Trophoblast cell (in vitro differentiated cells and primary cell): ENCODE measurements at regions not wholly inside any gene's neighbourhood (a gene's known extent, or its start where the extent isn't known, plus 50 kb on each side); places are given as distances from the start of the nearest gene placed in this dataset.

Experiments used
- DNase-seq, 2 donors: peaks; one replicate each; pipeline ENCODE4 v3.0.0-alpha.2; 2016
- H2AFZ ChIP-seq: 2 replicates; pipeline ENCODE4 v1.6.1; 2013; ENCODE audit warnings: low read length, moderate library complexity, mild to moderate bottlenecking; ENCODE audit not compliant: insufficient read depth, poor library complexity
- H2AK5ac ChIP-seq: 2 replicates; pipeline ENCODE4 v1.6.1; 2013; ENCODE audit warnings: mild to moderate bottlenecking, low read length
- H2BK120ac ChIP-seq: 2 replicates; pipeline ENCODE4 v1.6.1; 2013; ENCODE audit warnings: low read length, mild to moderate bottlenecking, moderate library complexity; ENCODE audit not compliant: insufficient read depth, poor library complexity
- H2BK12ac ChIP-seq: 2 replicates; pipeline ENCODE4 v1.6.1; 2013; ENCODE audit warnings: mild to moderate bottlenecking, low read length, moderate library complexity
- H2BK5ac ChIP-seq: 2 replicates; pipeline ENCODE4 v1.6.1; 2013; ENCODE audit warnings: low read length, low read depth, moderate library complexity, mild to moderate bottlenecking; ENCODE audit not compliant: poor library complexity
- H3K14ac ChIP-seq: 2 replicates; pipeline ENCODE4 v1.6.1; 2013; ENCODE audit warnings: mild to moderate bottlenecking, low read length
- H3K18ac ChIP-seq: 2 replicates; pipeline ENCODE4 v1.6.1; 2013; ENCODE audit warnings: mild to moderate bottlenecking, low read length
- H3K23ac ChIP-seq: 2 replicates; pipeline ENCODE4 v1.6.1; 2013; ENCODE audit warnings: low read length
- H3K27ac ChIP-seq: 2 replicates; pipeline ENCODE4 v1.5.1; 2013; ENCODE audit warnings: low read depth, mild to moderate bottlenecking, inconsistent platforms, low read length, moderate library complexity
- H3K27me3 ChIP-seq: 2 replicates; pipeline ENCODE4 v1.6.1; 2013; ENCODE audit warnings: inconsistent platforms, mild to moderate bottlenecking, low read length, moderate library complexity; ENCODE audit not compliant: insufficient read depth
- H3K36me3 ChIP-seq, 2 experiments: 1 replicate in 1 of 2; 2 replicates in 1 of 2; pipeline ENCODE4 v1.6.1; 2013; ENCODE audit warnings: low read length in 2 of 2, mild to moderate bottlenecking in 2 of 2, moderate library complexity in 1 of 2; ENCODE audit not compliant: insufficient read depth in 2 of 2, control insufficient read depth in 1 of 2
- H3K4ac ChIP-seq: 2 replicates; pipeline ENCODE4 v1.6.1; 2013; ENCODE audit warnings: low read depth, mild to moderate bottlenecking, low read length, moderate library complexity
- H3K4me1 ChIP-seq, 2 experiments: 1 replicate in 1 of 2; 2 replicates in 1 of 2; pipeline ENCODE4 v1.6.1; 2013; ENCODE audit warnings: low read length in 2 of 2, mild to moderate bottlenecking in 2 of 2, moderate library complexity in 1 of 2; ENCODE audit not compliant: insufficient read depth in 2 of 2, control insufficient read depth in 1 of 2
- H3K4me2 ChIP-seq: 2 replicates; pipeline ENCODE4 v1.6.1; 2013; ENCODE audit warnings: inconsistent platforms, mild to moderate bottlenecking, low read length, moderate library complexity
- H3K4me3 ChIP-seq: 2 replicates; pipeline ENCODE4 v1.5.1; 2013; ENCODE audit warnings: mild to moderate bottlenecking, low read depth, low read length, inconsistent platforms
- H3K79me1 ChIP-seq: one replicate; pipeline ENCODE4 v1.6.1; 2013; ENCODE audit warnings: low read length
- H3K79me2 ChIP-seq: 2 replicates; pipeline ENCODE4 v1.6.1; 2013; ENCODE audit warnings: low read length, mild to moderate bottlenecking; ENCODE audit not compliant: control insufficient read depth, insufficient read depth, poor library complexity
- H3K9ac ChIP-seq: 2 replicates; pipeline ENCODE4 v1.6.1; 2013; ENCODE audit warnings: mild to moderate bottlenecking, low read length
- H3K9me3 ChIP-seq: 2 replicates; pipeline ENCODE4 v1.6.1; 2013; ENCODE audit warnings: low read depth, mild to moderate bottlenecking, control low read depth, inconsistent platforms, low read length; ENCODE audit not compliant: insufficient read depth
- H4K12ac ChIP-seq: 2 replicates; pipeline ENCODE4 v1.6.1; 2013; ENCODE audit warnings: low read depth, mild to moderate bottlenecking, low read length, moderate library complexity
- H4K8ac ChIP-seq: 2 replicates; pipeline ENCODE4 v1.6.1; 2013; ENCODE audit warnings: low read depth, mild to moderate bottlenecking, low read length, moderate library complexity
- H4K91ac ChIP-seq: one replicate; pipeline ENCODE4 v1.6.1; 2013; ENCODE audit warnings: low read depth, mild to moderate bottlenecking, low read length, moderate library complexity
- WGBS: extraction: QIAGEN DNeasy Blood & Tissue Kit; methylation state at CpG from one replicate; pipeline ENCODE4 v1.1.7; 2013; ENCODE audit warnings: missing lambda C conversion rate; ENCODE audit not compliant: insufficient read length, insufficient coverage; ENCODE audit errors: extremely low coverage; 5-methylcytosine and 5-hydroxymethylcytosine counted together

DNA sequence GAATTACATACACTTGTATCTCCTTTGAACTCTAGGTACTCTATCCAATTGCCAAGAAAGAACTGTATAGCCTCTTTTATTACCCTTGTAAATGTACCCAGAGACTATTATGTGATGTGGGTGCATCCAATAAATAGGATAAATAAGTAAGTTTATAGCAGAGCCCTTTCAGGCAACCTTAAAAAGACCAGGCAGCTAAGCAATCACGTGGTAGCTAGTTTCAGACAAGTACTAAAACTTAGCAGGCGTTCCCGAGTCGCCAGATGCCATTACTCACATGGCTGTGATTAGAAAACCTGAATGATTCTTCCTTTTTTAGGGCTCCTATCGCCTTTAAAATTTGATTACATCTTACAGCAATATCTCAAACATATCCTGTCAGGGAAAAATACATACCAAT, 1303.0 kb downstream of the EFNB2 start:
- H3K79me1 ChIP-seq, result peaks cover 5% of the 10 kb centered on the region
- H3K27me3 ChIP-seq, result no peaks in the 10 kb centered on the region
- no CpG with 5 or more reads among the region's 5 CpGs for WGBS
- no peak overlapping the region for H2BK120ac ChIP-seq
- H3K27ac ChIP-seq, result peak overlapping the region; percentile 59
- H3K36me3 ChIP-seq, result no peaks in the 10 kb centered on the region
- no peak overlapping the region for H4K8ac ChIP-seq
- no peaks in the 10 kb centered on the region for H3K79me2 ChIP-seq
- no peaks in the 10 kb centered on the region for H3K9me3 ChIP-seq
- no peak overlapping the region for H3K18ac ChIP-seq
- no peak overlapping the region for H3K14ac ChIP-seq
- H3K4me1 ChIP-seq, result peaks cover 2 to 10% of the 10 kb centered on the region in 2 experiments
- H4K12ac ChIP-seq, result no peak overlapping the region
- no peak overlapping the region for H2BK12ac ChIP-seq
- H3K4me3 ChIP-seq, result no peak overlapping the region
- H4K91ac ChIP-seq, result no peak overlapping the region
- no peak overlapping the region for H2AFZ ChIP-seq
- no peak for DNase-seq
- no peak overlapping the region for H3K9ac ChIP-seq
- no peak overlapping the region for H3K4me2 ChIP-seq
- no peak overlapping the region for H2AK5ac ChIP-seq
- H2BK5ac ChIP-seq, result no peak overlapping the region
- no peak overlapping the region for H3K4ac ChIP-seq
- no peak overlapping the region for H3K23ac ChIP-seq

- no peak overlapping the region for H3K18ac ChIP-seq
- H3K79me1 ChIP-seq, result peaks cover 5% of the 10 kb centered on the region
- no peak overlapping the region for H3K9ac ChIP-seq
- no peak overlapping the region for H2AFZ ChIP-seq
- H2BK12ac ChIP-seq, result no peak overlapping the region
- H2AK5ac ChIP-seq, result no peak overlapping the region
- no peaks in the 10 kb centered on the region for H3K9me3 ChIP-seq
- no peak overlapping the region for H3K4me3 ChIP-seq
- no peak overlapping the region for H3K27ac ChIP-seq
- H3K4me2 ChIP-seq, result no peak overlapping the region
- H3K36me3 ChIP-seq, result no peaks in the 10 kb centered on the region
- H3K27me3 ChIP-seq, result no peaks in the 10 kb centered on the region
- H4K12ac ChIP-seq, result no peak overlapping the region
- H3K14ac ChIP-seq, result no peak overlapping the region
- H3K79me2 ChIP-seq, result no peaks in the 10 kb centered on the region
- no CpG with 5 or more reads among the region's 7 CpGs for WGBS
- H2BK5ac ChIP-seq, result no peak overlapping the region
- H4K8ac ChIP-seq, result no peak overlapping the region
- H4K91ac ChIP-seq, result no peak overlapping the region
- no peak overlapping the region for H3K23ac ChIP-seq
- peaks cover 2 to 10% of the 10 kb centered on the region in 2 experiments for H3K4me1 ChIP-seq
- H3K4ac ChIP-seq, result no peak overlapping the region
- no peak overlapping the region for H2BK120ac ChIP-seq
- no peak for DNase-seq
Observed at GRCh38 chr13:105232006-105232405, 1303.5 kb downstream of the EFNB2 start.

DNA sequence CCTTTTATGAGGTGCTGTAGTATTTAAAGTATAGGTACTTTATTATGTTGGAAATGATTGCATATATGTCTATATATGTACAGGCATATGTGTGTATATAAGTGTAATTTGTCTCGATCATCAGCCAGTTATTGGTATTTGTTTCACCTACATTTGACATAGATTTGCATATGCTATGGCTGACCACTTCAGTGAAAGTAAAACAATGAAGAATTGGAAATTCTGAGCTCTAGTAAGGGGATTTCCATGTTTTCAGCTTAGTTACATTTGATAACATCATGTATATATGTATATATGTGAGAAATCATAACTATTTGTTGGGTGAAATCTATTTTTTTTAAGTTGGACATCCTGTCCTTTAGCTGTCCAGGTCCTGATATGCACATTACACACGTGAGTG, 1303.9 kb downstream of the EFNB2 start:
- DNase-seq, result no peak
- Histone ChIP-seq H3K14ac (no peak overlapping the region), H3K9ac (no peak overlapping the region), H3K79me1 (peaks cover 5% of the 10 kb centered on the region), H3K4ac (no peak overlapping the region), H3K4me1 (peaks cover 2 to 10% of the 10 kb centered on the region in 2 experiments), H3K27me3 (no peaks in the 10 kb centered on the region), H3K4me2 (no peak overlapping the region), H3K23ac (no peak overlapping the region), H3K18ac (no peak overlapping the region), H3K27ac (no peak overlapping the region), H3K79me2 (no peaks in the 10 kb centered on the region), H4K8ac (no peak overlapping the region), H4K12ac (no peak overlapping the region), H3K36me3 (no peaks in the 10 kb centered on the region), H2AFZ (no peak overlapping the region), H3K9me3 (no peaks in the 10 kb centered on the region), H4K91ac (no peak overlapping the region), H2BK12ac (no peak overlapping the region), H2BK5ac (no peak overlapping the region), H3K4me3 (no peak overlapping the region), H2BK120ac (no peak overlapping the region), H2AK5ac (no peak overlapping the region)
- no CpG with 5 or more reads among the region's 2 CpGs for WGBS

DNA sequence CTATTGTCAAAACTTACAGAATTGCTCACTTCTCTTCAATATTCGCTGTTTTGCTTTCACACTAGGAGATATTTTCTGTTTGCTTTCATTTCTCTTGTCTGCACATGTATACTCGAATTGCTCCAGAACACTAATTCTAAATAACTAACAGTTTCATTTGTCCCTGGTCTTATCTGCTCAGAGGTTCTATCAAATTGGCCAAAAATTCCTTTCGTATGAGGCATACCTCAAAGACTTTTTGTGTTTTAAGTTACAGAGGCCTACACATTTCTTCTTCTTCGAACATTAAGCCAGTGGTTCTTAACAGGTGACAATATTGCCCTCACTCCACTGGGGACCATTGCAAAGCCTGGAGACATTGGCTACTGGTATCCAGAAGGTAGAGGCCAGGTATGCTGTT, 1314.6 kb downstream of the EFNB2 start:
- Histone ChIP-seq H2AK5ac (no peak overlapping the region), H3K79me1 (no peaks in the 10 kb centered on the region), H2BK12ac (no peak overlapping the region), H2BK5ac (no peak overlapping the region), H3K79me2 (no peaks in the 10 kb centered on the region), H3K27me3 (no peaks in the 10 kb centered on the region), H3K9me3 (no peaks in the 10 kb centered on the region), H3K23ac (no peak overlapping the region), H3K4me1 (no peaks in the 10 kb centered on the region), H3K14ac (no peak overlapping the region), H4K8ac (no peak overlapping the region), H3K36me3 (peaks cover 0 to 2% of the 10 kb centered on the region in 2 experiments), H2AFZ (no peak overlapping the region), H3K4me2 (no peak overlapping the region), H4K12ac (no peak overlapping the region), H3K4me3 (no peak overlapping the region), H3K18ac (no peak overlapping the region), H2BK120ac (no peak overlapping the region), H4K91ac (no peak overlapping the region), H3K4ac (no peak overlapping the region), H3K27ac (no peak overlapping the region), H3K9ac (no peak overlapping the region)
- no CpG with 5 or more reads among the region's 4 CpGs for WGBS
- no peak for DNase-seq
